ENCODE measurements at regions not wholly inside any gene's neighbourhood (a gene's known extent, or its start where the extent isn't known, plus 50 kb on each side); places are given as distances from the start of the nearest gene placed in this dataset.

- DNase-seq (ENCODE audit: low read depth): no peak
- no peak overlapping the region for H3K4me3 ChIP-seq (ENCODE audit: low read depth, low read length)
- TF ChIP-seq CTCF (conservative IDR thresholded peaks at IDR 0.05; ENCODE audit: low read depth, low read length): no peak
Measured at GRCh38 chr1:80101159-80101558, 1094.6 kb upstream of the ADGRL4 start.

GRCh38 chr1:80099713-80100112 lies 1093.2 kb upstream of the ADGRL4 start:
- TF ChIP-seq CTCF (conservative IDR thresholded peaks at IDR 0.05; ENCODE audit: low read depth, low read length): no peak
- no peak for DNase-seq (ENCODE audit: low read depth)
- H3K4me3 ChIP-seq (ENCODE audit: low read depth, low read length): no peak overlapping the region

- DNase-seq (ENCODE audit: low read depth): no peak
- H3K4me3 ChIP-seq (ENCODE audit: low read depth, low read length): no peak overlapping the region
Measured at GRCh38 chr1:80085067-80085466, 1078.5 kb upstream of the ADGRL4 start.

GRCh38 chr1:80083892-80084291 lies 1077.4 kb upstream of the ADGRL4 start:
- DNase-seq (ENCODE audit: low read depth): no peak
- TF ChIP-seq CTCF (conservative IDR thresholded peaks at IDR 0.05; ENCODE audit: low read depth, low read length): no peak
- no peak overlapping the region for H3K4me3 ChIP-seq (ENCODE audit: low read depth, low read length)

More at GRCh38 chr1:80085067-80085466, 1078.5 kb upstream of the ADGRL4 start:
- no peak for TF ChIP-seq CTCF (conservative IDR thresholded peaks at IDR 0.05; ENCODE audit: low read depth, low read length)

- no peak for TF ChIP-seq CTCF (conservative IDR thresholded peaks at IDR 0.05; ENCODE audit: low read depth, low read length)
- no peak overlapping the region for H3K4me3 ChIP-seq (ENCODE audit: low read depth, low read length)
- no peak for DNase-seq (ENCODE audit: low read depth)
Measured at GRCh38 chr1:80076469-80076868, 1069.9 kb upstream of the ADGRL4 start.

GRCh38 chr1:80075351-80075750 lies 1068.8 kb upstream of the ADGRL4 start:
- no peak overlapping the region for H3K4me3 ChIP-seq (ENCODE audit: low read depth, low read length)
- TF ChIP-seq CTCF (conservative IDR thresholded peaks at IDR 0.05; ENCODE audit: low read depth, low read length): no peak
- no peak for DNase-seq (ENCODE audit: low read depth)

- no peak for TF ChIP-seq CTCF (conservative IDR thresholded peaks at IDR 0.05; ENCODE audit: low read depth, low read length)
- no peak overlapping the region for H3K4me3 ChIP-seq (ENCODE audit: low read depth, low read length)
- no peak for DNase-seq (ENCODE audit: low read depth)
Measured at GRCh38 chr1:80072563-80072962, 1066.0 kb upstream of the ADGRL4 start.

All from epithelial cell of proximal tubule (primary cell).